ENCODE measurements at regions not wholly inside any gene's neighbourhood (a gene's known extent, or its start where the extent isn't known, plus 50 kb on each side); places are given as distances from the start of the nearest gene placed in this dataset.

DNA sequence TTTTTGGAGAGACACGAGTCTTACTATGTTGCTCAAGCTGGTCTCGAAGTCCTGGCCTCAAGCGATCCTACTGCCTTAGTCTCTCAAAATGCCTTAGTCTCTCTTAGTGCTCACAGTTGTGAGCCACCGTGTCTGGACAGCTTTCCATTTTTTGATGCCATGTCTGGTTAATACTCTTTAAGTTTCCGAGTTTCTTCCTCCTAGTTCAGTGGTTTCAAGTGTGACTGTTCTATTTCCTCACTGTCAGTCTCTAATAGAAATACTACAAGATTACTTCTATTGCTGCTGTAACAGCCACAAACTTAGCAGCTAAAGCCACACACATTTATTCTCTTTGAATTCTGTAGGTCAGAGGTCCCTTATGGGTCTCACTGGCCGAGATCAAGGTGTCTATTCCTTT lies 125.1 kb upstream of the MGAT5 start:
- DNase-seq: no peak
- CTCF ChIA-PET: interaction anchor here (0.7 to 2.8 kb wide), 9 partner anchors 10 to 244 kb away, joined by 3 to 26 read pairs (median 4); no protein-coding TSS in a partner anchor
- peaks cover 72% of the 10 kb centered on the region for H3K4me1 Mint-ChIP-seq (ENCODE audit: low read depth)
- H3K9me3 Mint-ChIP-seq: no peaks in the 10 kb centered on the region
- no peak overlapping the region for H3K4me3 Mint-ChIP-seq
- intact Hi-C loops (cut with micrococcal nuclease): loop anchor here (10.0 kb wide), 1 partner anchor 556 kb away; no protein-coding TSS in a partner anchor
- peaks cover 15% of the 10 kb centered on the region for H3K36me3 Mint-ChIP-seq
- no peaks in the 10 kb centered on the region for H3K27me3 Mint-ChIP-seq
- POLR2A ChIA-PET: interaction anchor here (1.2 to 2.3 kb wide), 2 partner anchors 89 to 122 kb away, joined by 4 to 10 read pairs; no protein-coding TSS in a partner anchor
- H3K27ac Mint-ChIP-seq: no peak overlapping the region

DNA sequence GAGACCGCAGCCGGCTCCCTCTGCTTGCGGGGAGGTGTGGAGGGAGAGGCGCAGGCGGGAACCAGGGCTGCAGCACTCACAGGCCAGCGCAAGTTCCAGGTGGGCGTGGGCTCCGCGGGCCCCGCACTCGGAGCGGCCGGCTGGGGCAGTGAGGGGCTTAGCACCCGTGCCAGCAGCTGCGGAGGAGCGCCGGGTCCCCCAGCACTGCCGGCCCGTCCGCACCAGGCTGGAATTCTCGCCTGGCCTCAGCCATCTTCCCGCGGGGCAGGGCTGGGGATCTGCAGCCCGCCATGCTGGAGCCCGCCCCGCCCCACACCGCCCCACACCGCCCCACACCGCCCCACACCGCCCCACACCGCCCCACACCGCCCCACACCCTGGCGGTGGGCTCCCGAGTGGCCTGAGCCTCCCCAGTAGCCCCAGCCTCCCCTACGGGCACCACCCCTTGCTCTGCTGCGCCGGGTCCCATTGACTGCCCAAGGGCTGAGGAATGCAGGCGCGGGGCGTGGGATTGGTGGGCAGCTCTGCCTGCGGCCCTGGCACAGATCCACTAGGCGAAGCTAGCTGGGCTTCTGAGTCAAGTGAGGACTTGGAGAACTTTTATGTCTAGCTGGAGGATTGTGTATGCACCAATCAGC lies 123.9 kb upstream of the MGAT5 start:
- peaks cover 66% of the 10 kb centered on the region for H3K4me1 Mint-ChIP-seq (ENCODE audit: low read depth)

DNA sequence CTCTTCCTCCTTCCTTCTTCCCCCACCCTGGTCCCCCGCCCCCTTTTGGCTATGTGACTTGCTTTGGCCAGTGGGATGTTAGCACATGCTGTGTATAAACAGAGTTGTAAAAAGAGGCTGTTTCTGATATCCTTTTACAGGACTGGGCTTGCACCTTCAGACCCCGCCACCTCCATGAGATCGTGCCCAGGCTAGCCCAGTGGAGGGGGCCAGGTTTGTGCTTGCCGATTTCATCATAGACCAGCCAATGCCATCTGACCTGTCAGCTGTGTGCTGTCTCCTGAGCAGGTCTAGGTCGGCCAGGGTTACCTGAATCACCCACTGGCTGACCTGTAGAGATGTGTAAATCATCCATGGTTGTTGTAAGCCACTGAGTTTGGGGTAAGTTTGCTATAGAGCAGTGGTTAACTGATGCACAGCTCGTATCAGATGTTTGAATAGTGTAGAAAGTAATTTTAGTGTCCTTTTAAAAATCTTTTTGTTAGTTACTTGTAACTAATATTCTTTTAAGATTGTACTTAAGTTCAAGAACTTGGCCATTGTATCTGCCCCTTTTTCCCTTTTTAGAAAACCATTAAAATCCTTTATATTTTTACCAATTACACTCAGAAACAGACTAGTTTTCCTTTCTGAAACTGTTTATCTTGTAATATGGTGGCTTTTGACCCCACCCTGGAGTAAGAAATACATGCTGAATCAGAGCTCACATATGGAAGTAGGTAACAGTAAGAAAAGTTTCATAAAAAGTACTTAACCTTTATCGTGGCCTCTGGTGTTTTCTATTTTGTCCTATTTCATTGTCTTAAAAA lies 122.0 kb upstream of the MGAT5 start:
- Mint-ChIP-seq H3K4me3 (no peak overlapping the region), H3K9me3 (no peaks in the 10 kb centered on the region), H3K27me3 (no peaks in the 10 kb centered on the region), H3K36me3 (peaks cover 18% of the 10 kb centered on the region), H3K27ac (no peak overlapping the region), H3K4me1 (ENCODE audit: low read depth) (peaks cover 57% of the 10 kb centered on the region)
- intact Hi-C loops (cut with micrococcal nuclease): no loop called here
- CTCF ChIA-PET: no interaction called here
- DNase-seq: no peak
- POLR2A ChIA-PET: no interaction called here

More for the DNA sequence above, 123.9 kb upstream of the MGAT5 start:
- CTCF ChIA-PET: interaction anchor here (0.8 to 1.3 kb wide), 3 partner anchors 8 to 98 kb away, joined by 3 to 5 read pairs (median 3); no protein-coding TSS in a partner anchor
- no peaks in the 10 kb centered on the region for H3K27me3 Mint-ChIP-seq
- no peaks in the 10 kb centered on the region for H3K9me3 Mint-ChIP-seq
- H3K27ac Mint-ChIP-seq: no peak overlapping the region
- H3K36me3 Mint-ChIP-seq: peaks cover 15% of the 10 kb centered on the region
- no peak for DNase-seq
- intact Hi-C loops (cut with micrococcal nuclease): loop anchor here (10.0 kb wide), 1 partner anchor 555 kb away; no protein-coding TSS in a partner anchor
- no peak overlapping the region for H3K4me3 Mint-ChIP-seq
- POLR2A ChIA-PET: interaction anchor here (1.2 kb wide), 1 partner anchor 11 kb away, joined by 4 read pairs; no protein-coding TSS in a partner anchor

DNA sequence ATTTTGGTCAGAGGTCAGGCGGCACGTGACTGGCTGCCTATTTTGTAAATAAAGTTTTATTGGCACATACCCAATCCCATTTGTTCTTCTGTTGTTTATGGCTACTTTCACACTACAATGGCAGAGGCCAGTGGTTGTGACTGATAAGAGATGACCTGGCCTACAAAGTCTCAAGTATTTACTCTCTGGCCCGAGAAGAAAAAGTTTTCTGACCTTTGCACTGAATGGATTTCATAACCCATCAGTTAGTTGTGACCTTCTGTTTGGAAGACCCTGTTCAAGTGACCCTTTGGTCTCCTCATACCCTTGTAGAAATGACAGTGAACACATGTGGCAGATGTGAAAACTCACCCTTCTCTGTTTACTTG lies 121.4 kb upstream of the MGAT5 start:
- peaks cover 57% of the 10 kb centered on the region for H3K4me1 Mint-ChIP-seq (ENCODE audit: low read depth)

DNA sequence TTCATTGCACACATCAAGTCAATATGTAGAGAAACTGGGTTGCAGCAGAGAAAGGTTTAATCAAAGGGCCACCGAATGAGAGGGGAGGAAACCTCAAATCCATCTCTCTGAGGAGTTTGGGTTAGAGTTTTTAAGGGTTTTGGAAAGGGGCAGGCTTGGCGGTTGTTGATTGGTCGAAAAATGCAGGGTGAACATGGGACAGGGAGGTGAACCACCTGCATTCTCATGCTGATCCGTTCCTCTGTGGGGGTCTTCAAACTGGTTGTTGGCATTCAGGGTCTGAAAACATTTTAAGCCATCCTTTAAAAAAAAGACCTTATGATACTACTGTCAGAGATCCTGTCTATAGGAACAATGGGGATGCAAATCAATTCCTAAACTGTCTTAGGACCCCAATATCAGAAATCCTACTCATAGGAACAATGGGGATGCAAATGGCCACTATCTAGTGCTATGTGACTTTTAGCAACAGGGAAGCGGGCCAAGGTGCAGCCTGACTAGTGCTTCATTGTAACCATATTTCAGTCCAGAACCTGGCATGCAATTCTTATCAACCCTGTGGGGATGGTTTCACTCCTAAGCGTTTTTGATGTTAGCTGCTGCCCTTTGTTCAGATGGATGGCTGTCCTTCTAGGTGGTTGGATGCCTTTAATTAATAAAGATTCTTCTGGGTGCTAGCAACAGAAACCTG lies 120.1 kb upstream of the MGAT5 start:
- Mint-ChIP-seq H3K27me3 (no peaks in the 10 kb centered on the region), H3K4me3 (no peak overlapping the region), H3K36me3 (peaks cover 18% of the 10 kb centered on the region), H3K4me1 (ENCODE audit: low read depth) (peaks cover 61% of the 10 kb centered on the region), H3K27ac (no peak overlapping the region), H3K9me3 (no peaks in the 10 kb centered on the region)
- no peak for DNase-seq
- CTCF ChIA-PET: no interaction called here
- intact Hi-C loops (cut with micrococcal nuclease): no loop called here
- POLR2A ChIA-PET: no interaction called here

More for the DNA sequence above, 121.4 kb upstream of the MGAT5 start:
- H3K36me3 Mint-ChIP-seq: peaks cover 18% of the 10 kb centered on the region
- ChIA-PET CTCF (no interaction called here), POLR2A (no interaction called here)
- H3K9me3 Mint-ChIP-seq: no peaks in the 10 kb centered on the region
- no peaks in the 10 kb centered on the region for H3K27me3 Mint-ChIP-seq
- intact Hi-C loops (cut with micrococcal nuclease): no loop called here
- no peak overlapping the region for H3K4me3 Mint-ChIP-seq
- no peak for DNase-seq
- H3K27ac Mint-ChIP-seq: no peak overlapping the region

DNA sequence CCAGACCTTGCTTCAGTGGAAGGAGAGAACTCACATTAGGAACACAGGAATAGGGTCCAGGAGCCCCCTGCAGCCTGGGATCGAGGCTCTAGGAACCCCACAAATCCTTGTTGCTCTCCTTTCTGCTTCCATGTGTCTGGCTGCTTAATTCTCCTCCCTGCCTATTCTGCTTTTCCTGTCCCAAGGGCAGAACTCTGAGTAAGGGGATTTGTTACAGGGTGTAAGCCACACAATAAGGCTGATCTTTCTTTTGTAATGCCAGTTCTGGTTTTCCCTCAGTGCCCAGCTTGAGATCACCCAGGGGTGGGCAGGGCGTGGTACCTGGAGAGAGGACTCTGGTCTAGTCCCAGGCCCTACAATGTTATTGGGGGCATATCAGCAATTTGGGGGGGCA lies 119.6 kb upstream of the MGAT5 start:
- CTCF ChIA-PET: interaction anchor here (1.1 kb wide), 1 partner anchor 16 kb away, joined by 3 read pairs; no protein-coding TSS in a partner anchor
- intact Hi-C loops (cut with micrococcal nuclease): no loop called here
- H3K4me1 Mint-ChIP-seq (ENCODE audit: low read depth): peaks cover 63% of the 10 kb centered on the region

DNA sequence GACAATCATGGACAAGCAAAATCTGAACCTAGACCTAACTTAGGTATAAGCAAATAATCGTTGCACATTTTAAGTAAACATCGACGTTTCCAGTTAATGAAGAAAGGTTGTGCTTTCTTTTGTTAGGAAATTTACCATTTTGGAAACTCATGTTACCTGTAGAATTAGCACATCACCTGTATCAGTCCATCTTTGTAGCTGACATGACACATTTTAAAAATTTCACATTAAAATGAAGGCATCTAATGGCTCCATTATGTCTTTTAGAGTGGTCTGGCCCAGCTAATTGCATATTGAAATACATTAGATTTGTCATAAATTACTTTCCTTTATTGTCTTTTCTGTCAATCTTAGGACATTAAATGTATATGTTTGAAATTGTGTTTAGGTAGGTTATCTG lies 119.0 kb upstream of the MGAT5 start:
- no peaks in the 10 kb centered on the region for H3K9me3 Mint-ChIP-seq
- H3K4me1 Mint-ChIP-seq (ENCODE audit: low read depth): peaks cover 66% of the 10 kb centered on the region
- H3K27ac Mint-ChIP-seq: no peak overlapping the region
- POLR2A ChIA-PET: no interaction called here
- H3K4me3 Mint-ChIP-seq: no peak overlapping the region
- no peaks in the 10 kb centered on the region for H3K27me3 Mint-ChIP-seq
- CTCF ChIA-PET: interaction anchor here (1.1 kb wide), 1 partner anchor 16 kb away, joined by 3 read pairs; no protein-coding TSS in a partner anchor
- no peak for DNase-seq
- peaks cover 18% of the 10 kb centered on the region for H3K36me3 Mint-ChIP-seq
- intact Hi-C loops (cut with micrococcal nuclease): no loop called here

More for the DNA sequence above, 119.6 kb upstream of the MGAT5 start:
- peaks cover 18% of the 10 kb centered on the region for H3K36me3 Mint-ChIP-seq
- no peak for DNase-seq
- no peaks in the 10 kb centered on the region for H3K9me3 Mint-ChIP-seq
- no peak overlapping the region for H3K27ac Mint-ChIP-seq
- no peaks in the 10 kb centered on the region for H3K27me3 Mint-ChIP-seq
- POLR2A ChIA-PET: no interaction called here
- H3K4me3 Mint-ChIP-seq: no peak overlapping the region

DNA sequence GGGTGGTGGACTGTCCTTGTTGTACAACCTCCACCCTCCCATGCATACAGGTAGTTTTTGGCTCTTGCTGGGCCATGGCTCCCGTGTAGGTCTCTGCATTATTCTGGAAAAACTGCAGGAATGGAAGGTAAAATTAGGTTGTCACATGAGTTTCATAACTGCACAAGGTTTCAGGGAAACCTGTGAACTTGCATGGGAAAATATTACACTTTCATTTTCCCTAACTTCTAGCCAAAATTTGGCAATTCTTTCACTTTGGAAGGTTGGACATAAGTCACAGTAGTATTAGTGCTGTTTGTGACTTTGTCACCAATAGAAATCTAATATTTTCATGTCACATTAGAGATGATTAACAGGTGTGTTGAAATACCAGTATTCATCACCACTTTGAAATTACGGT lies 118.1 kb upstream of the MGAT5 start:
- POLR2A ChIA-PET: no interaction called here

DNA sequence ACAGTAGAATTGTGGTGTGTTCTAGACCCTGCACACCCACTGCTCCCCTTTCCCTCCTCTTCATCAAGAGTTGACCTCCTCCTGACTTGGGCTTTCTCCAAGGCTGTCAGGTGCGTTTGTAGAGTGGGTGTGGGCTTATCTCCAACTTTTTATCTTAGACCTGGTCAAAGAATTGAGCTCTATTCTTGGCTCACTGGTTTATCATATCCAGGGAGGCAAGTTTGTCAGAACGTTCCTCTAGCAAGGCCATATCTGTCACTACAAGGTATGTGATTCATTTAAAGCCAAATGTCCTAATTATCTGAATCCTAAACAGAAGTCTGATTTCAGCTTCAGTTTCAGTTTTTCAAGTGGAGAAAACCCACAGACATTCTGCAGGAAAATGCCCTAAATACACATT lies 117.1 kb upstream of the MGAT5 start:
- Mint-ChIP-seq H3K9me3 (no peaks in the 10 kb centered on the region), H3K27me3 (no peaks in the 10 kb centered on the region), H3K36me3 (peaks cover 10% of the 10 kb centered on the region), H3K4me3 (no peak overlapping the region), H3K27ac (peak overlapping the region; percentile 75), H3K4me1 (ENCODE audit: low read depth) (peaks cover 80% of the 10 kb centered on the region)
- POLR2A ChIA-PET: interaction anchor here (1.0 to 1.1 kb wide), 3 partner anchors 9 to 45 kb away, joined by 3 to 4 read pairs (median 4); no protein-coding TSS in a partner anchor
- CTCF ChIA-PET: interaction anchor here (1.0 to 2.2 kb wide), 5 partner anchors 18 to 275 kb away, joined by 3 to 10 read pairs (median 6); no protein-coding TSS in a partner anchor
- DNase-seq: no peak
- intact Hi-C loops (cut with micrococcal nuclease): loop anchor here (1.0 to 2.0 kb wide), 3 partner anchors 9 to 58 kb away; no protein-coding TSS in a partner anchor

More for the DNA sequence above, 118.1 kb upstream of the MGAT5 start:
- CTCF ChIA-PET: interaction anchor here (2.2 kb wide), 1 partner anchor 17 kb away, joined by 10 read pairs; no protein-coding TSS in a partner anchor
- H3K4me1 Mint-ChIP-seq (ENCODE audit: low read depth): peaks cover 76% of the 10 kb centered on the region
- no peak overlapping the region for H3K27ac Mint-ChIP-seq
- no peak overlapping the region for H3K4me3 Mint-ChIP-seq
- intact Hi-C loops (cut with micrococcal nuclease): loop anchor here (2.0 kb wide), 2 partner anchors 17 to 59 kb away; no protein-coding TSS in a partner anchor
- H3K9me3 Mint-ChIP-seq: no peaks in the 10 kb centered on the region
- H3K36me3 Mint-ChIP-seq: peaks cover 14% of the 10 kb centered on the region
- H3K27me3 Mint-ChIP-seq: no peaks in the 10 kb centered on the region
- DNase-seq: no peak

DNA sequence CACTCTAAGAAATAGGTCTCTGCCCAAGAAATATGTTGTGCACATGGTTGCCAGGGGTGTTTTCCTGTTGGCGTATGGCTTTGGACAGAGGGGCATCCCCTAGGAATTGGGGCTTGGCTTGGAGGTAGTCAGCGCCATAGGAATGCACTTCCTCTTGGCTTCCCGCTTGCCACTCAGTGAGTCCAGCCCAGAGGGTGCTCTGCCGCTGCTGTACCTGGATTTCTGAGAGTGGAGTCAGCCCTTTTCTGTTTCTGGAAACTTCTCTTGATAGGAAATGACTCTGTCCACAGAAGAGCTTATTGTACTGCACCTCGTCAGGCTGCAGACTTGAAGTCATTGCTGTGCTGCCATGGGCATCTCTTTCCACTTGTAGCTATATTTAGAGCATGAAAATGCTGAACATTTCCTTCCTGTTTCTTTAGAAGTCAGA lies 116.7 kb upstream of the MGAT5 start:
- Mint-ChIP-seq H3K27me3 (no peaks in the 10 kb centered on the region), H3K9me3 (no peaks in the 10 kb centered on the region), H3K36me3 (peaks cover 7% of the 10 kb centered on the region), H3K27ac (peak overlapping the region; percentile 75), H3K4me3 (no peak overlapping the region), H3K4me1 (ENCODE audit: low read depth) (peaks cover 80% of the 10 kb centered on the region)
- intact Hi-C loops (cut with micrococcal nuclease): loop anchor here (1.0 to 2.0 kb wide), 3 partner anchors 10 to 58 kb away; no protein-coding TSS in a partner anchor
- DNase-seq: peak; percentile 45
- POLR2A ChIA-PET: interaction anchor here (1.0 to 1.1 kb wide), 3 partner anchors 10 to 44 kb away, joined by 3 to 4 read pairs (median 4); no protein-coding TSS in a partner anchor
- CTCF ChIA-PET: interaction anchor here (0.8 to 2.2 kb wide), 6 partner anchors 15 to 274 kb away, joined by 3 to 10 read pairs (median 5); no protein-coding TSS in a partner anchor

DNA sequence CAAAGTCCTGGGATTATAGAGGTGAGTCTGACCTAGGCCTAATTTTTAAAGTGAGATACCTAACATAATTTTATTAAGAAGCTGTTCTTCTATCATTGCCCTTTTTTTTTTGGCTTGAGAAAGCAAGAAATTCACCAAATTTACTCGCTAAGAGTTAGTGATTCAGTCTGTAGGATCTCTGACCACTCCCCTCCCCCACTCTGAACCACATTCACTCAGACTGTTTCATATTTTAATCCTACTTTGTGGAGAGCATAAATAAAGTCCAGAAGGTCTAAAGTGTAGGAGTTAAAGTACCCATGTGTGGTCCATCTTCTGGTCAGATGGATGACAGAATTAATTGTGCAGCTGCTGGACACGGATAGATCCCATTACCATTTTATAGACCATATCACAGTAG lies 115.8 kb upstream of the MGAT5 start:
- H3K4me3 Mint-ChIP-seq: no peak overlapping the region
- H3K9me3 Mint-ChIP-seq: no peaks in the 10 kb centered on the region
- no peaks in the 10 kb centered on the region for H3K27me3 Mint-ChIP-seq
- ChIA-PET POLR2A (interaction anchor here (1.0 kb wide), 1 partner anchor 11 kb away, joined by 3 read pairs; no protein-coding TSS in a partner anchor), CTCF (interaction anchor here (1.2 to 1.9 kb wide), 2 partner anchors 18 to 68 kb away, joined by 3 to 8 read pairs; no protein-coding TSS in a partner anchor)
- H3K27ac Mint-ChIP-seq: no peak overlapping the region
- peaks cover 5% of the 10 kb centered on the region for H3K36me3 Mint-ChIP-seq
- intact Hi-C loops (cut with micrococcal nuclease): no loop called here
- H3K4me1 Mint-ChIP-seq (ENCODE audit: low read depth): peaks cover 82% of the 10 kb centered on the region
- DNase-seq: no peak
